ENCODE measurements at regions not wholly inside any gene's neighbourhood (a gene's known extent, or its start where the extent isn't known, plus 50 kb on each side); places are given as distances from the start of the nearest gene placed in this dataset.

- no peak for DNase-seq
These were observed 223.9 kb upstream of the CWC22 start for GRCh38 chr2:180231015-180231414.

GRCh38 chr2:180227461-180227860, 220.4 kb upstream of the CWC22 start:
- no peak for DNase-seq

DNA sequence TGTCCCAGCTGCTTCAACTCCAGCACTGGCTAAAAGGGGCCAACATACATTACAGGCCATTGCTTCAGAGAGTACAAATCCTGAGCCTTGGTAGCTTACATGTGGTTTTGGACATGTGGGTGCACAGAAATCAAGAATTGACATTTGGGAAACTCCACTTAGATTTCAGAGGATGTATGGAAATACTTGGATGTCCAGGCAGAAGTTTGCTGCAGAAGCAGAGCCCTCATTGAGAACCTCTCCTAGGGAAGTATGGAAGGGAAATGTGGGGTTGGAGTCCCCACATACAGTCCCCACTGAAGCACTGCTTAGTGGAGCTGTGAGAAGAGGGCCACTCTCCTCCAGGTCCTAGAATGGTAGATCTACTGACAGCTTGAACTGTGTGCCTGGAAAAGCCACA, 218.0 kb upstream of the CWC22 start:
- DNase-seq: no peak

DNA sequence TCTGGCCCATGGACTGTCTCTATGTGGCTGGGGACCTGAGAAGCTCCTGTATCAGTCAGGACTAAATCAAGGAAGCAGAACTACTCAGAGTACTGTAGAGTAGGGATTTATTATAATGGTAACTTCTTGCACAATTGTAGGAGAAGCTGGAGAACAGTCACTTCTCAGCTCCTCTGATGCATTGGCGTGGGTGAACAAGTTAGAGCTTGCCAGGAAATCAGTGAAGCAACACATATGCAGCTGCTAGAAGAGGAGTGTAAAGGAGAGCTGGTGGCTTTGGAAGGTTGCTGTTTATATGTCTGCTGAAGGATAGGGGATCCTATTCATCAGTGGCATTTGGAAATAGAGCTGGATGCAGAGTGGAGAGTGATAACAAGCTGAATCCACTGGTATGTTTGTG, 215.5 kb upstream of the CWC22 start:
- no peak for DNase-seq

DNA sequence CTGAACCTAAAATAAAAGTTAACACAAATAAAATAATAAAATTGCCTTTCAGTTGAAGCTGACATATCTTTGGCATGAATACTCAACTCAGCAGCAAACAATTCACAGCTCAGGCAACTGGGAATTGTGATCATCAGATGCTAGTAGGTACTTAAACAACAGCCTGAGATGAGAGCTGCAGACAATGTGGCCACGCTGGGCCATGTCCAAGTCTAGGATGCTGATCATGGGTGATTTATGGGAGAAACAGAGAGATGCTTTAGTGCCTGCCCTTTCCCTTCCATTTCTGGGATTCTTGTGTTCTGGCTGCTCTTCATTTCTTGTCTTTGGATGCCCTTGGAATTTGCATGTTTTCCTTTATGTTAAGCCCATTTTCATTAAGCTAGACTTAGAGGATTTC, 212.4 kb upstream of the CWC22 start:
- DNase-seq: no peak

DNA sequence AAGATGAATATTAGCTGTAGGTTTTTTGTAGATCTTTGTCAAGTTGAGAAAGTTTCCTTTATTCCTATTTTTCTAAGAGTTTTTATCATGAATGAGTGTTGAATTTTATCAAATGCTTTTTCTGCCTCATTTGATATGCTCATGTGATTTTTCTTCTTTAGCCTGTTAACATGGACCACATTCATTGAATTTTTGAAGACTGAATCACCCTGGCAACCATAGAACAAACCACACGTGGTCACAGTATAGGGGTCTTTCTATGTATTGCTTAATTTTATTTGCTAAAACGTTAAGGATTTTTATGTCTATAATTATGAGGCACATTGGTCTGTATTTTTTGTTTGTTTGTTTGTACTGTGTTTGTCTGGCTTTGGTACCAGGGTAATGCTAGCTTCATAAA, 201.7 kb upstream of the CWC22 start:
- DNase-seq: no peak

GRCh38 chr2:180205621-180206235, 198.6 kb upstream of the CWC22 start:
- no peak for DNase-seq

- no peak for DNase-seq
These were observed 196.9 kb upstream of the CWC22 start for GRCh38 chr2:180203972-180204371.

DNA sequence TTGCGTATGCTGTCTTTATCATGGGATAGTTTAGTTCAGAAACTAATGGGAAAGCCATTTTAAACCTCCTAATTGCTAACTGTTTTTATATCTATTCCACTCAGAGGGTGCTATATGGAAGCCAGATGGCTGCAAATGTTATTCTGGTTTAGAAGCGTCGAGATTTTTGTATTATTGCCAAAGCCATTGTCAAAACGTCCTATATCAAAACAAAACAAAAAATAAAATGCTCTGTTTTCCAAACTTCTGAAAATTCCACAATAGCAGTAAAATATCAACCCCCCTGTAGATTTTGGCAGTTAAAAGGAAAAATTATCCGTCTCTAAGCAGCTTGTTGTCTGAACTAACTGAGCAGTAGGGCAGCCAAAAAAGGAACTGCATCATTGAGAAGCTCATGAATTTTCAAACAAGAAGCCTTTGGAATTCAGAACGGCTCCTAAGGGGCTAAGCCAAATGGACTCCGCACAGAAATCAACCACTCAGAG, 195.4 kb upstream of the CWC22 start:
- DNase-seq: peak in 9 of 56 donors; percentile 1 to 40 (median 16)

DNA sequence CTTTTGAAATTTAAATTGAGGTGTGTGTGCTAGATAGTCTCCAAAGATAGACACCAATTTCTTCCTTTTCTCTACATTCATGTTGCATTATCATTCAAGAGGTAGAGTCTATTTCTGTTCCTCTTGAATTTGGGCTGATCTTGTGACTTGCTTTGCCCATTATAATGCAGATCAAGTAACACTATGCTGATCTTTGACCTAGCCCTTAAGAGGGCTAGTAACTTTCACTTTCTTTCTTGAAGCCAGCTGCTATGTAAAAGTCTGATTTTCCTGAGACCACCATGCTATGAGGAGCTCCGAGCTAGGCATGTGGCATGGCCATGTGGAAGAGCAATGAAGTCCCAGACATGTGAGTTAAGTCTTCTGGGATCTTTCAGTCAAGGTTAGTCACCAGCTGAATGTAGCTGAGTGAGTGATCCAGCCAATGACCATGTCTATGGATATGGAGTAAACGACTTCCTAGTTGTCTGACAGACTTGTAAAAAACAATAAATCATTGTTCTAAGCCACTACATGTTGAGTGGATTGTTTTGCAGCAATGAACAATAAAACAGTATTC, 189.4 kb upstream of the CWC22 start:
- no peak for DNase-seq

DNA sequence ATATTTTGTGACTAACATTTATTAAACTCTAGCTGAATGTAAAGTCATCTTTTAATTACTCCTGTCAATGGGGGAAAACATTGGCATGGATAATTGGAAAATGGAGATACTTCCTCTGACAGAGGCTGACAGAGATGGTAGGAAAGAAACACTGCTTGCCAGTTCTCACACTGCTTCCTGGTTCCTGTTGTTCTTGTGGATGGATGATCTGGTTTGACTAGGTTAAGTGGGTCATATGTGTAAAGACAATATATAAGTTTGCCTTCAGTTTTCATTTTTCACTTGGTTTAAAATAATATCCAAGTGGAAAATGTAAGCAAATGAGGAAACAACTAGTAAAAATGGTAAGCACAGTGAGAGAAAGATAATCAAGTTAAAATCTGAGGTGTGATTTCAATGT, 188.8 kb upstream of the CWC22 start:
- no peak for DNase-seq

DNA sequence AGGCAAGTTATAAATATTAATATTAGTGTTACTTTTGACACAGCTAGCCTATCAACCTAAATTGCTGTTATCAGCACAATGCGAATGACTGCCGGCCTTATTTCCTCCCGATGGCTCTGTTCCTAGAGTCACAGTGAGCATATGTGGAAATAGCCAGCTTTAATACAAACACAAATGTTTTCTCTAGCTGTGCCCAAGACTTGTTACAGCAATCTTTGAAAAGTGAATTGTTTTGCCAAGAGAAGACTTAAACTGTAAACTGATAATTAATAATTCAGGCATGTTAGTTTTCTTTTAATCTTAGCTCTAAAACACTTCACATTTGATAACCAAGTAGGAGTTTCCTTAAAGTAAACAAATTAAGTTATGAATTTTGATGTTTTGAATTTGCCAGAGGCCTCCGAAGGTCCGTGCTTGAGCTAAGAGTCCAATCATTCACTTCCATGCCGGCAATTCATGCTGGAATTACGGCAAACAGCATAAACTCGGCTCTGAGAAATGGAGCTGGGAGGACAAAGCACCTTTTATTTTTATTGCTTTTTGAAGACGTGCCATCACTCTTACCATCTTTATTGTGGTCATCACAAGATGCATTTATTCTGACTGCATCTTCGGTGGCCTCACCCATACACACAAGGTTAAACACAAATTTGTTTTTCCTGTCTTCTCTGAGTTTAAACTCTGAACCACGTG, 184.5 kb upstream of the CWC22 start:
- no peak for DNase-seq

DNA sequence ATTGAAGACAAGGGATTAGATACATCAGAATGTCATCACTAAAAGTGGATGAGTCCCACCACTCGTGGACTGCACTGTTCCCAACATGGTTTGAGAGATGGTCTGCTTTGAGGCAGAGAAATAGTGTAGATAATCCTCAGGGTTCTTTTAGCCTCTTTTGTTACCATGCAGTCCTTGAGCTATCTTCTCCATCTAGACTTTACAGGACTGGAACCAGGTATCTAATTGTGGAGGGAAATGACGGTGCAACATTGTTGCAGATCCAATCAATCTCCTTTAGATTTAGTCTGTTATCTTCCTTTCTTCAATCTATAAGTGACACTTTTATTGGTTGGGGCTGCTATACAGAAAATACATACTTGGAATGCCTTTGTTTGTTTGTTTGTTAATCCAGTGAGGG, 183.8 kb upstream of the CWC22 start:
- no peak for DNase-seq

DNA sequence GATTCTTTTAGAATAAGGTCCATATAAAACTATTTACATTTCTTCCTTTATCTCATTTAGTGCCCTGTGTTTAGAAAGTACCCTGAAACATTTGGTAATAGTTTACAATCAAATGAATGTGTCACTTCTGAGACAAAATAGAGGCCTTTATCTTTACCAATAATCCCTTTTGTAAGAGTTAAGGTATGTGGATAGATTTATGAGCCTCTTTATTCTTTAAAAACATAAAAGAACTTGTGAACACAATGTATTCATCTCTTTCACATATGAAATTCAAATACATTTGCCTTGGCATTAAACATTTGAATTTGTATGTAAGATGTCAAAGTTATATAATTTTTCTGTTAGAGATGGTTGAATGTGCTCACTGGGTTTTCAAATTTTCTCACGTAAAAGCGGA, 180.5 kb upstream of the CWC22 start:
- no peak for DNase-seq

DNA sequence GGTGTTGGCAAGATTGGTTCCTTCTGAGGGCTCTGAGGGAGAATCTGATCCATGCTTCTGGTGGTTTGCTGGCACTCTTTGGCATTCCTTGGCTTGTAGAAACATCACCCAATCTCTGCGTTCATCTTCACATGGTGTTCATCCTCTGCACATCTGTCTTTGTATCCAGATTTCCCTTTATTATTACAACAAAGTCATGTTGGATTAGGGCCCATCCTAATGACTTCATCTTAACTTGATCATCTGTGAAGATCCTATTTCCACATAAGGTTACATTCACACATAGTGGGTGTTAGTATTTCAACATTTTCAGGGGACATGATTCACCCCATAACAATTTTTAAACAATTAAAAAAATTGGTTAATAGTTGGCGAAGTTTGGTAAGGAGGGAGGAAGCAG, 177.4 kb upstream of the CWC22 start:
- no peak for DNase-seq

- DNase-seq: no peak
These were observed 173.4 kb upstream of the CWC22 start for GRCh38 chr2:180180511-180180910.

- DNase-seq: no peak
These were observed 170.4 kb upstream of the CWC22 start for GRCh38 chr2:180177534-180177933.

DNA sequence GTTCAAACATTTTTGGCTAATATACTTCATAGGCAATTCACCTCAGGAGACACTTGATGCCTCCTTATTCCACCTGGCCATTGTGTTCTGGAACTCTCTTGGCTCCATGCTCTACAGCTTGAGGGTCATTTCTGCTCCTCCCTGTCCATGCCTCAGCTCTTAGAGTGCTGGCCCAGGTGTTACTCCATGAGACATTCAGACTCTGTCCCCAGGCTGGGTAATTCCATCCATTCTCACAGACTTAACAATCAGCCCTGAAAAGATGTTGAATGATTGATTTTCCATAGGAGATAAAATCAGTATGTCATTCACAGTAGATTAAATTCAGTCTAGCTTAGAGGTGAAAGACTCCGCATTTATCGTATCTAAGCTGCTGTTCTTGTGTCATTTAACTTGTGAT, 168.6 kb upstream of the CWC22 start:
- DNase-seq: no peak

GRCh38 chr2:180174580-180174979, 167.5 kb upstream of the CWC22 start:
- DNase-seq: no peak

DNA sequence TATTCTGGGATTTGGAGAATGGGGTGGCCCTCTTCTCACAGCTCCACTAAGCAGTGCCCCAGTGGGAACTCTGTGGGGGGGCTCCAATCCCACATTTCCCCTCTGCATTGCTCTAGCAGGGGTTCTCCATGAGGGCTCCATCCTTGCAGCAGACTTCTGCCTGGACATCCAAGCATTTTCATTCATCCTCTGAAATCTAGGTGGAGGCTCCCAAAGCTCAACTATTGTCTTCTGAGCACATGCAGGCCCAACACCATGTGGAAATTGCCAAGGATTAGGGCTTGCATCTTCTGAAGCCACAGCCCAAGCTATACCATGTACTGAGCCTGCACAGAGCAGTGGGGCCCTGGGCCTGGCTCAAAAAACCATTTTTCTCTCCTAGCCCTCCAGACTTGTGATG, 162.4 kb upstream of the CWC22 start:
- no peak for DNase-seq

GRCh38 chr2:180161415-180161814, 154.3 kb upstream of the CWC22 start:
- no peak for DNase-seq

DNA sequence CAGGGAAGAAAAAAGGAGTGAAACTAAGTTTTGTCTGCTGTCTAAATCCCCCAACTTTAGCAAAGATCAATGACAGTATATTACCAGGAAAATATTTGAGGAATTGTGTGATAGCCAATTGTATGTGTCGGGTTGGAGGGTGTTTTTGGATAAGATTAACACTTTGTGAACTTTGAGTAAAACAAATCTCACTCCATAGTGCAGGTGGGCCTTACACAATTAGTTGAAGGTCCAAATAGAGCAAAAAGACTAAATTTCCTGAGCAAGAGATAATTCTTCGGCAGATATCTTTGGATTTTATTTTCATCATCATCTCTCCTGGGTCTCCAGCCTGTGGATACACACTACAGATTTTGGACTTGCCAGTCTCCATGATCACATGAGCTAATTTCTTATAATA, 152.8 kb upstream of the CWC22 start:
- no peak for DNase-seq

- DNase-seq: no peak
These were observed 151.9 kb upstream of the CWC22 start for GRCh38 chr2:180158961-180159360.
